K562 (cell line): ENCODE measurements at regions not wholly inside any gene's neighbourhood (a gene's known extent, or its start where the extent isn't known, plus 50 kb on each side); places are given as distances from the start of the nearest gene placed in this dataset.

Experiments
- ATAC-seq: fragments of 200-7000 bp; cut with Tn5 transposase; 3 replicates; pipeline ENCODE4 v1.9.1; 2020; ENCODE audit warnings: moderate library complexity
- BruUV-seq: library from RNA; stranded (reverse); fragments of 400-500 nt; replicated peaks from 2 replicates; lab custom pipeline; 2021; lab: Mats Ljungman, UMichigan
- CTCF ChIA-PET: fragments of 300-600 bp; formaldehyde crosslinking; extraction: SDS; loops from one replicate; lab custom pipeline; 2021; ENCODE audit warnings: low intra/inter-chr PET ratio; lab: Yijun Ruan, JAX
- POLR2A ChIA-PET: fragments of 300-600, 350-650 bp; sonication (Branson Sonifier 250); formaldehyde crosslinking; extraction: SDS; loops from one replicate; lab custom pipeline; 2021; ENCODE audit warnings: antibody characterized with exemption, inconsistent platforms; lab: Yijun Ruan, JAX
- DNase-seq, 4 experiments: peaks; one replicate each; pipeline versions ENCODE4 v3.0.0 to v3.0.0-alpha.2; 2011 to 2018; ENCODE audit warnings: low spot score in 3 of 4, mixed read lengths in 3 of 4; ENCODE audit errors: extremely low read depth in 1 of 4
- FAIRE-seq: peaks from 2 replicates; lab custom pipeline; 2011; peaks lifted over from hg19 to GRCh38; lab: Jason Lieb, UNC
- H2AFZ ChIP-seq: 2 replicates; pipeline ENCODE4 v1.6.0; 2011; ENCODE audit warnings: low read depth, low read length, control low read depth, inconsistent platforms
- H3K27ac ChIP-seq: fragments of 200-600 bp; 3 replicates; pipeline ENCODE4 v1.8.0; 2011; ENCODE audit warnings: low read depth, mild to moderate bottlenecking, control low read depth, inconsistent platforms, low read length, moderate library complexity, mixed read lengths; ENCODE audit errors: extremely low read depth
- H3K27me3 ChIP-seq, 2 experiments: fragments of 300-600 bp in 1 of 2; 2 replicates in 1 of 2; 3 replicates in 1 of 2; pipeline versions ENCODE4 v1.6.0 to v1.8.0; 2011; ENCODE audit warnings: inconsistent platforms in 2 of 2, low read length in 2 of 2, mild to moderate bottlenecking in 1 of 2, mixed read lengths in 1 of 2, moderate library complexity in 1 of 2; ENCODE audit not compliant: control insufficient read depth in 2 of 2, insufficient read depth in 2 of 2
- H3K36me3 ChIP-seq: fragments of 300-600 bp; 3 replicates; pipeline ENCODE4 v1.8.0; 2011; ENCODE audit warnings: mild to moderate bottlenecking, low read length, inconsistent platforms; ENCODE audit not compliant: control insufficient read depth, insufficient read depth
- H3K4me1 ChIP-seq, 2 experiments: fragments of 200-600 bp in 1 of 2; replicated peaks in 1 of 2; 2 replicates in 1 of 2; 3 replicates in 1 of 2; pipeline versions ENCODE4 v1.5.1 to v1.8.0; 2011; ENCODE audit warnings: inconsistent platforms in 2 of 2, low read length in 2 of 2, mild to moderate bottlenecking in 1 of 2, mixed read lengths in 1 of 2, moderate library complexity in 1 of 2; ENCODE audit not compliant: control insufficient read depth in 2 of 2, insufficient read depth in 2 of 2
- H3K4me2 ChIP-seq: 2 replicates; pipeline ENCODE4 v1.6.1; 2011; ENCODE audit warnings: low read length, control low read depth, inconsistent platforms, mixed read lengths; ENCODE audit not compliant: insufficient read depth
- H3K4me3 ChIP-seq: fragments of 200-600 bp; sonication (generic), shearing (Covaris generic); 2 replicates; pipeline ENCODE4 v1.5.1; 2016; ENCODE audit warnings: control low read depth, inconsistent platforms
- H3K79me2 ChIP-seq: fragments of 200-600 bp; 3 replicates; pipeline ENCODE4 v1.8.0; 2011; ENCODE audit warnings: low read length, inconsistent platforms; ENCODE audit not compliant: control insufficient read depth, insufficient read depth
- H3K9ac ChIP-seq, 2 experiments: 2 replicates each; pipeline versions ENCODE4 v1.6.0 to v1.6.1; 2011; ENCODE audit warnings: low read depth in 2 of 2, low read length in 2 of 2, control low read depth in 1 of 2, inconsistent platforms in 1 of 2, mild to moderate bottlenecking in 1 of 2, mixed read lengths in 1 of 2; ENCODE audit not compliant: insufficient read depth in 1 of 2
- H3K9me1 ChIP-seq: one replicate; pipeline ENCODE4 v1.6.0; 2011; ENCODE audit warnings: inconsistent platforms, mild to moderate bottlenecking, low read length, moderate library complexity; ENCODE audit not compliant: control insufficient read depth, insufficient read depth
- H3K9me3 ChIP-seq: replicated peaks from 2 replicates; pipeline ENCODE4 v1.5.1; 2011; ENCODE audit warnings: low read depth, low read length, inconsistent platforms; ENCODE audit not compliant: control insufficient read depth, insufficient read depth
- H4K20me1 ChIP-seq: replicated peaks from 2 replicates; pipeline ENCODE4 v1.6.1; 2011; ENCODE audit warnings: low read length, inconsistent platforms, mixed read lengths; ENCODE audit not compliant: control insufficient read depth, insufficient read depth
- EP300 ChIP-seq: IDR thresholded peaks from 2 replicates; pipeline ENCODE4 v1.6.1; 2012; ENCODE audit warnings: low read length, improper control_type of control experiment
- LARP7 ChIP-seq: fragments of 450-650 bp; IDR thresholded peaks from 2 replicates; pipeline ENCODE4 v1.6.1; 2016
- MTF1 ChIP-seq: fragments of 250-450 bp; sonication (Bioruptor Pico); IDR thresholded peaks from 2 replicates; pipeline ENCODE4 v1.9.0; 2021; ENCODE audit warnings: moderate library complexity, mild to moderate bottlenecking, inconsistent platforms, borderline replicate concordance
- POLR2B ChIP-seq: fragments of 450-650 bp; IDR thresholded peaks from 2 replicates; pipeline ENCODE4 v1.6.1; 2018; ENCODE audit warnings: low read depth; ENCODE audit not compliant: partially characterized antibody
- POLR2G ChIP-seq: fragments of 200-400 bp; formaldehyde crosslinking; IDR thresholded peaks from 2 replicates; pipeline ENCODE4 v1.6.1; 2017; ENCODE audit warnings: low read depth, mild to moderate bottlenecking, antibody characterized with exemption, low read length, moderate library complexity
- POLR3A ChIP-seq: IDR thresholded peaks from 2 replicates; pipeline ENCODE4 v1.6.1; 2011; ENCODE audit warnings: borderline replicate concordance, mild to moderate bottlenecking, moderate library complexity; ENCODE audit not compliant: insufficient read length, insufficient read depth; ENCODE audit errors: extremely low read depth
- SIN3B ChIP-seq: fragments of 450-650 bp; IDR thresholded peaks from 2 replicates; pipeline ENCODE4 v1.6.1; 2017; ENCODE audit warnings: low read depth, mild to moderate bottlenecking, moderate library complexity
- TBP ChIP-seq: optimal IDR thresholded peaks from 2 replicates; pipeline ENCODE3; 2011; ENCODE audit warnings: low read depth, low read length, improper control_type of control experiment
- TRIM28 ChIP-seq: fragments of 450-650 bp; IDR thresholded peaks from 2 replicates; pipeline ENCODE4 v1.6.1; 2017
- ZBTB11 ChIP-seq, 3 experiments: fragments of 200-800 bp in 1 of 3; fragments of 250-450 bp in 1 of 3; fragments of 450-650 bp in 1 of 3; sonication (Bioruptor Pico) in 1 of 3; sonication (Bioruptor generic) in 1 of 3; formaldehyde crosslinking in 1 of 3; IDR thresholded peaks; 2 replicates each; pipeline versions ENCODE4 v1.6.1 to v1.8.0; 2016 to 2022; ENCODE audit warnings: mild to moderate bottlenecking in 2 of 3, missing genetic modification characterization in 2 of 3, missing compliant biosample characterization in 1 of 3, moderate library complexity in 1 of 3
- ZFPM2 ChIP-seq: fragments of 250-450 bp; sonication (Bioruptor Pico); IDR thresholded peaks from 2 replicates; pipeline ENCODE4 v1.5.1; 2022; ENCODE audit warnings: mild to moderate bottlenecking
- ZNF24 ChIP-seq: fragments of 450-650 bp; IDR thresholded peaks from 2 replicates; pipeline ENCODE4 v1.6.1; 2016
- ZNF280B ChIP-seq: fragments of 250-450 bp; sonication (Bioruptor Pico); IDR thresholded peaks from 2 replicates; pipeline ENCODE4 v1.5.1; 2021; ENCODE audit warnings: mild to moderate bottlenecking
- ZNF436 ChIP-seq: fragments of 250-450, 450-650 bp; sonication (Bioruptor Pico); formaldehyde crosslinking; IDR thresholded peaks from 2 replicates; pipeline ENCODE4 v1.7.0; 2020; ENCODE audit warnings: mild to moderate bottlenecking
- WGBS: fragments of 100-300 bp; shearing (Covaris generic); methylation state at CpG from one replicate; pipeline ENCODE4 v1.1.6; 2016; ENCODE audit warnings: low coverage, mixed read lengths; ENCODE audit not compliant: insufficient coverage; ENCODE audit errors: missing lambda C conversion rate; 5-methylcytosine and 5-hydroxymethylcytosine counted together
- in situ Hi-C: fragments of 300-500 bp; cut with MboI; formaldehyde crosslinking; loops from 4 replicates; pipeline ENCODE4 v1.15.0; 2018; ENCODE audit warnings: inconsistent platforms, mixed read lengths
- intact Hi-C: fragments of 100-400 bp; cut with micrococcal nuclease; formaldehyde crosslinking; loops from 2 replicates; pipeline ENCODE4 v1.14.2; 2022
- TF ChIP-seq, protein P1 (sequence below), 3 experiments: IDR thresholded peaks in 2 of 3; conservative IDR thresholded peaks in 1 of 3; 2 replicates each; pipeline ENCODE4 v1.5.1; 2011 to 2012; ENCODE audit warnings: low read length in 3 of 3, mild to moderate bottlenecking in 3 of 3, control low read depth in 2 of 3, improper control_type of control experiment in 1 of 3, inconsistent platforms in 1 of 3, low read depth in 1 of 3, mixed read lengths in 1 of 3, moderate library complexity in 1 of 3; ENCODE audit not compliant: insufficient read depth in 2 of 3

- TF ChIP-seq ZBTB11 (CRISPR knock-in tag; IDR thresholded peaks at IDR 0.05) (no peak), MTF1 (CRISPR knock-in tag) (no peak), SIN3B (no peak), ZFPM2 (CRISPR knock-in tag) (no peak)
These were observed 384.6 kb downstream of the UQCRFS1 start (continued) for GRCh38 chr19:28828276-28828870.

- H3K4me1 ChIP-seq: no peaks in the 10 kb centered on the region
- ATAC-seq (no peak), FAIRE-seq (no peak), DNase-seq (no peak)
- ChIA-PET CTCF (no interaction called here), POLR2A (interaction anchor here (0.7 kb wide), 1 partner anchor 957 kb away, joined by 3 read pairs; no protein-coding TSS in a partner anchor)
- no peaks in the 10 kb centered on the region for H3K9me3 ChIP-seq
- no peaks in the 10 kb centered on the region; the same call in 1 of the 2 replicates for H4K20me1 ChIP-seq
- H2AFZ ChIP-seq: no peak overlapping the region
- H3K4me2 ChIP-seq: no peak overlapping the region
- no peak overlapping the region for H3K4me3 ChIP-seq
- no peak overlapping the region for H3K27ac ChIP-seq
- no peaks in the 10 kb centered on the region for H3K36me3 ChIP-seq
- intact Hi-C loops: no loop called here
- H3K9me1 ChIP-seq: no peaks in the 10 kb centered on the region
- H3K9ac ChIP-seq: no peak overlapping the region
- peaks cover 0 to 10% of the 10 kb centered on the region in 2 experiments; a peak in 1 of 5 replicates for H3K27me3 ChIP-seq
- H3K79me2 ChIP-seq: no peaks in the 10 kb centered on the region
- no TSS peak for BruUV-seq
- in situ Hi-C loops: no loop called here
- 2% methylated on average over 8 of the region's 8 CpGs for WGBS
- no peak for TF ChIP-seq TBP
- TF ChIP-seq ZNF280B (CRISPR knock-in tag): no peak
- TF ChIP-seq LARP7: no peak
- no peak for TF ChIP-seq POLR3A
- TF ChIP-seq EP300: no peak
- TF ChIP-seq TRIM28: no peak
- no peak for TF ChIP-seq ZNF24
- no peak for TF ChIP-seq POLR2B
- TF ChIP-seq ZNF436: no peak
- TF ChIP-seq, protein P1, sequence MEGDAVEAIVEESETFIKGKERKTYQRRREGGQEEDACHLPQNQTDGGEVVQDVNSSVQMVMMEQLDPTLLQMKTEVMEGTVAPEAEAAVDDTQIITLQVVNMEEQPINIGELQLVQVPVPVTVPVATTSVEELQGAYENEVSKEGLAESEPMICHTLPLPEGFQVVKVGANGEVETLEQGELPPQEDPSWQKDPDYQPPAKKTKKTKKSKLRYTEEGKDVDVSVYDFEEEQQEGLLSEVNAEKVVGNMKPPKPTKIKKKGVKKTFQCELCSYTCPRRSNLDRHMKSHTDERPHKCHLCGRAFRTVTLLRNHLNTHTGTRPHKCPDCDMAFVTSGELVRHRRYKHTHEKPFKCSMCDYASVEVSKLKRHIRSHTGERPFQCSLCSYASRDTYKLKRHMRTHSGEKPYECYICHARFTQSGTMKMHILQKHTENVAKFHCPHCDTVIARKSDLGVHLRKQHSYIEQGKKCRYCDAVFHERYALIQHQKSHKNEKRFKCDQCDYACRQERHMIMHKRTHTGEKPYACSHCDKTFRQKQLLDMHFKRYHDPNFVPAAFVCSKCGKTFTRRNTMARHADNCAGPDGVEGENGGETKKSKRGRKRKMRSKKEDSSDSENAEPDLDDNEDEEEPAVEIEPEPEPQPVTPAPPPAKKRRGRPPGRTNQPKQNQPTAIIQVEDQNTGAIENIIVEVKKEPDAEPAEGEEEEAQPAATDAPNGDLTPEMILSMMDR (IDR thresholded peaks at IDR 0.05 in 2 of 3, conservative IDR thresholded peaks at IDR 0.05 in 1 of 3; ENCODE audit: insufficient read depth in 2 of 3, low read depth in 1 of 3, low read length in 3 of 3): no peak
- no peak for TF ChIP-seq POLR2G
These were observed 385.6 kb downstream of the UQCRFS1 start for GRCh38 chr19:28827382-28827781.
